RWPE1 (cell line): ENCODE measurements at regions not wholly inside any gene's neighbourhood (a gene's known extent, or its start where the extent isn't known, plus 50 kb on each side); places are given as distances from the start of the nearest gene placed in this dataset.

Experiments used
- CTCF ChIA-PET: fragments of 350-600 bp; sonication (Branson Sonifier 250); formaldehyde crosslinking; extraction: SDS; loops from one replicate; lab custom pipeline; 2021; lab: Yijun Ruan, JAX
- POLR2A ChIA-PET: fragments of 400-600 bp; formaldehyde crosslinking; extraction: SDS; loops from one replicate; lab custom pipeline; 2020; ENCODE audit warnings: antibody characterized with exemption; ENCODE audit not compliant: low non-redundant PET; lab: Yijun Ruan, JAX
- DNase-seq: peaks from one replicate; pipeline ENCODE4 v3.0.0; 2012; ENCODE audit warnings: low spot score
- H3K27ac ChIP-seq: fragments of 450-650 bp; 2 replicates; pipeline ENCODE4 v1.5.1; 2017
- TF ChIP-seq, protein P1 (sequence below): fragments of 450-650 bp; conservative IDR thresholded peaks from 2 replicates; pipeline ENCODE4 v1.5.1; 2017; ENCODE audit warnings: low read depth, mild to moderate bottlenecking

- H3K27ac ChIP-seq: no peak overlapping the region
- ChIA-PET POLR2A (no interaction called here), CTCF (interaction anchor here (0.7 kb wide), 1 partner anchor 327 kb away, joined by 3 read pairs; no protein-coding TSS in a partner anchor)
- DNase-seq: no peak
- TF ChIP-seq, protein P1, sequence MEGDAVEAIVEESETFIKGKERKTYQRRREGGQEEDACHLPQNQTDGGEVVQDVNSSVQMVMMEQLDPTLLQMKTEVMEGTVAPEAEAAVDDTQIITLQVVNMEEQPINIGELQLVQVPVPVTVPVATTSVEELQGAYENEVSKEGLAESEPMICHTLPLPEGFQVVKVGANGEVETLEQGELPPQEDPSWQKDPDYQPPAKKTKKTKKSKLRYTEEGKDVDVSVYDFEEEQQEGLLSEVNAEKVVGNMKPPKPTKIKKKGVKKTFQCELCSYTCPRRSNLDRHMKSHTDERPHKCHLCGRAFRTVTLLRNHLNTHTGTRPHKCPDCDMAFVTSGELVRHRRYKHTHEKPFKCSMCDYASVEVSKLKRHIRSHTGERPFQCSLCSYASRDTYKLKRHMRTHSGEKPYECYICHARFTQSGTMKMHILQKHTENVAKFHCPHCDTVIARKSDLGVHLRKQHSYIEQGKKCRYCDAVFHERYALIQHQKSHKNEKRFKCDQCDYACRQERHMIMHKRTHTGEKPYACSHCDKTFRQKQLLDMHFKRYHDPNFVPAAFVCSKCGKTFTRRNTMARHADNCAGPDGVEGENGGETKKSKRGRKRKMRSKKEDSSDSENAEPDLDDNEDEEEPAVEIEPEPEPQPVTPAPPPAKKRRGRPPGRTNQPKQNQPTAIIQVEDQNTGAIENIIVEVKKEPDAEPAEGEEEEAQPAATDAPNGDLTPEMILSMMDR: no peak
These were observed 295.8 kb upstream of the SGCD start for GRCh38 chr5:156031181-156031580.

- ChIA-PET POLR2A (no interaction called here), CTCF (no interaction called here)
- H3K27ac ChIP-seq: no peak overlapping the region
- TF ChIP-seq, protein P1: no peak
- DNase-seq: no peak
These were observed 290.3 kb upstream of the SGCD start for GRCh38 chr5:156036640-156037039.

DNA sequence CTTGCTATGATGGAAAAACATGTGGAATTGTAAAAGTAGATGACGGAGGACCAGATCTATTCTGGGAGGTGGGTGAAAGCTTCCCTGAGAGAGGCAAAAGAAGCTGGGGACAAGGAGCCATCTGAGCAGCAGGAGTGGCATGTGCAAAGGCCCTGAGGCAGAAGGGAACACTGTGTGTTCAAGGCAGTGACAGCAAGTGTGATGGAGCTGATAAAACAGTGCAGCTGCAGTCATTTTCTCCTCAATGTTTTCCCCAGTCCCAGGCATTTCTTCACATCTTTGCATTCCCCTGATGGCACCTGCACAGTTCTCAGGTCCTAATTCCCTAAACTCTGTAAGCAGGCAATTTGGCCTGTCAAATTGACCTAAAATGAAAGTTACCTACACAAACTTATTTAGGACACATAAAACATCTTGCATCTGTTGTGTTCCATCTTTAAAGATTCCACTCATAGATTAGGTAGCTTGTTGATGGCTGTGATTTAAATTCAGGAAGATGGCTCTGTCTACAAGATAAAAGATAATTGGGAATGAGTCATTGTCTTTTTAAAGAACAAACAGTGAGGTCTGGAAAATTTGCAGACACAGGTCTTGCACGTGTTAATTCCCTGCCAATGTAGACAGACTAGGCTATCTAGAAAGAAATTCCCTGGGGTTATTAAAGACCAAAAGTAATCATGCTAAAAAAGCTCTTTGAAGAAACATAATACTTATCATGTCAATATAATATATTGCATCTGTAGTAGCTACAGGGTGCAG is 289.6 kb upstream of the SGCD start:
- CTCF ChIA-PET: no interaction called here
- POLR2A ChIA-PET: no interaction called here
- no peak for DNase-seq
- TF ChIP-seq, protein P1: no peak
- no peak overlapping the region for H3K27ac ChIP-seq

GRCh38 chr5:156042726-156043125 is 284.2 kb upstream of the SGCD start:
- CTCF ChIA-PET: no interaction called here
- DNase-seq: no peak
- H3K27ac ChIP-seq: no peak overlapping the region

DNA sequence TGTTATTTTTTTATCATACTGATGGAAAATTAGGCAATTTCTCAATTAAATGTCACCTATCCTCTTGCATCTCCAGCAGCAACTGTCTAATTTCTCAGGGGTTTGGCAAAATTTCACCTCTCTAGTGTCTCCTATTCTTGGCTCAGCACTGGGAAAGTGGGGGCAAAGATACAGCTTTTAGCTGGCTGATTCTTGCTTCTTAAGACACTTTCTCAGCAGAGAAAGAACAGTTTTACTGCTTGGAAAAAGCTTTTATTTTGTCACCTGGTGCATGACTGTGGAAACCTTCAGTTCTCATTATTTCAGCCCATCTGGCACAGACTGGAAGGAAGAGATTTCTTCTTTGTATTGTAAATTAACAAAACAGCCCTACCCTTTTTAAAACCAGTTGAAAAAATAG is 283.6 kb upstream of the SGCD start:
- no peak overlapping the region for H3K27ac ChIP-seq
- TF ChIP-seq, protein P1: no peak
- ChIA-PET CTCF (no interaction called here), POLR2A (no interaction called here)
- no peak for DNase-seq

More at GRCh38 chr5:156042726-156043125, 284.2 kb upstream of the SGCD start:
- POLR2A ChIA-PET: no interaction called here
- TF ChIP-seq, protein P1: no peak

DNA sequence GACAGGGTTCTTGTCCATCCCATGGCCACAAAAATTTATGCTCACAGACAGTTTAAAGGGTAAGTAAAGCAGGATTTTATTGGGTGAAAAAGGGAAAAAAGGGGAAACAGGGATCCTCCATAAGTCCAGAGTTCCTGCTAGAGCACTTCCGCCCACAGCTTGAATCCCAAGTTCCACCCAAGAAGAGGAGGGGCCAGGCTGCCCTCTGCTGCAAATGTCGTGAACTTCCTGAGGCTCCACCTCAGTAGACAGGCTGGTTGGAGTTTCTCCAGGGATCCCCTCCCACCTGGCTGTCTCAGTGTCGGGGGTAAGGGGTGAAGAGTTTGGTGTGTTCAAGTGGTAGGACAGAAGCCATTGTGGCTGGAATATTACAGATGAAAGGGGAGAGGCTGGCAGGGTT is 275.0 kb upstream of the SGCD start:
- no peak overlapping the region for H3K27ac ChIP-seq
- POLR2A ChIA-PET: no interaction called here
- CTCF ChIA-PET: interaction anchor here (0.6 kb wide), 1 partner anchor 191 kb away, joined by 3 read pairs; no protein-coding TSS in a partner anchor
- TF ChIP-seq, protein P1: no peak
- DNase-seq: no peak
